ENCODE measurements at regions not wholly inside any gene's neighbourhood (a gene's known extent, or its start where the extent isn't known, plus 50 kb on each side); places are given as distances from the start of the nearest gene placed in this dataset.

DNA sequence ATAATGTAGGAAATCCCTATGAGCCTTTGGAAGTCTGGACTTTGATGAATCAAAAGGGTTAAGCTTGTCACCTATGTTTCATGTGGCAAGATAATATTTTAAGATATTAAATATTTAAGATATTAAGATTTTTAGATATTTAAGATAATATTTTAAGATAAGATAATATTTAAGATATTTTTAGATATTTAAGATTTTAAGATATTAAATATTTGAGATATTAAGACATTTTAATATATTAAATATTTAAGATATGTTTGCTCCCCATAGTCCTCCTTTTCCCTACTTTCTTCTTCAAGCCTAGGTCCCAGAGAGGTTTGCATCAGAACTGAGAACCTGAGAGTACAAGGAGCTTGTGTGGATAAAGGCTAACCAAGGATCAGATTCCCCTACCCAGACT is 478.4 kb upstream of the IGFBP7 start:
- no peak overlapping the region for H3K4me3 ChIP-seq (ENCODE audit: low read depth, low read length)
- no peak for DNase-seq (ENCODE audit: low read depth)
- TF ChIP-seq, protein P1, sequence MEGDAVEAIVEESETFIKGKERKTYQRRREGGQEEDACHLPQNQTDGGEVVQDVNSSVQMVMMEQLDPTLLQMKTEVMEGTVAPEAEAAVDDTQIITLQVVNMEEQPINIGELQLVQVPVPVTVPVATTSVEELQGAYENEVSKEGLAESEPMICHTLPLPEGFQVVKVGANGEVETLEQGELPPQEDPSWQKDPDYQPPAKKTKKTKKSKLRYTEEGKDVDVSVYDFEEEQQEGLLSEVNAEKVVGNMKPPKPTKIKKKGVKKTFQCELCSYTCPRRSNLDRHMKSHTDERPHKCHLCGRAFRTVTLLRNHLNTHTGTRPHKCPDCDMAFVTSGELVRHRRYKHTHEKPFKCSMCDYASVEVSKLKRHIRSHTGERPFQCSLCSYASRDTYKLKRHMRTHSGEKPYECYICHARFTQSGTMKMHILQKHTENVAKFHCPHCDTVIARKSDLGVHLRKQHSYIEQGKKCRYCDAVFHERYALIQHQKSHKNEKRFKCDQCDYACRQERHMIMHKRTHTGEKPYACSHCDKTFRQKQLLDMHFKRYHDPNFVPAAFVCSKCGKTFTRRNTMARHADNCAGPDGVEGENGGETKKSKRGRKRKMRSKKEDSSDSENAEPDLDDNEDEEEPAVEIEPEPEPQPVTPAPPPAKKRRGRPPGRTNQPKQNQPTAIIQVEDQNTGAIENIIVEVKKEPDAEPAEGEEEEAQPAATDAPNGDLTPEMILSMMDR (IDR thresholded peaks at IDR 0.05; ENCODE audit: insufficient read depth, low read depth, low read length, missing control alignments) = no peak

DNA sequence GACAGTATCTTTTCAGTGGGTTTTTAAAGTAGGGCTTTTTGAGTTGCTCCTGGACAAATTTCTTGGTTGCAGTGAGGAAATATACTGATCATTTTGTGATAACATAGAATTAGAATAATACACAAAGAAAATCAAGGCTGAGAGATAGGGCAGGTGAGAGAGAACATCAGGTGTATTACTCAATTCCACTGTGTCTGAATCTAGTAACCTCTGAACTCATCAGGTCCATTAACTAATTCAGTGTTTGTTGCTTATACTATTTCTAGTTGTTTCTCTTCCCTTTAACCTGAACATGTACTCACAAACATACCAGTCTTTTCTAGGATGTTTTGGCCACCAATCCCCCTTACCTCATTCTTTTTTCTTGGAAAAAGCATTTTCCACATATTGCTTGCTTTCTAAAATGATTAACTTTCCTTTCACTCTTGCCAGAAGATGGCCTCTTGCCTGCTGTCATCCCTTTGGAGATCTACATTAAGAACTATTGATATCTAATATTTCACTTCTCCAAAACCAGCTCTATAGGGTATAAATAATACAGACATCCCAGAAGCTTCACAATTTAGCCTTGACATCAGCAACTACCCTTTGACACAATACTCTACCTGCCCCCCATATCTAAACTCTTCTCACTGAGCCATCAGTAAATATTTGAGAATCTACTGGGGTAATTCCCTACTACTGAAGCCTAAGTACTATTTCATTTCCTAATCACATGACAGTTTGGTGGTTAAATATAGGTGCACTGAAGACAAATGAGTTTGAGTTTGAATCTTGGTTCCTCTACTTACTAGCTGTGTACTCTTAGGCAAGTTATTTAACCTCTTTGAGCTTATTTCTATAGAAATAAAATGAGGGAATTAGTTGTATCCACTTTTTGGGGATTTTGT is 470.8 kb upstream of the IGFBP7 start:
- no peak overlapping the region for H3K4me3 ChIP-seq (ENCODE audit: low read depth, low read length)
- TF ChIP-seq, protein P1 (IDR thresholded peaks at IDR 0.05; ENCODE audit: insufficient read depth, low read depth, low read length, missing control alignments) = no peak
- DNase-seq (ENCODE audit: low read depth) = no peak

DNA sequence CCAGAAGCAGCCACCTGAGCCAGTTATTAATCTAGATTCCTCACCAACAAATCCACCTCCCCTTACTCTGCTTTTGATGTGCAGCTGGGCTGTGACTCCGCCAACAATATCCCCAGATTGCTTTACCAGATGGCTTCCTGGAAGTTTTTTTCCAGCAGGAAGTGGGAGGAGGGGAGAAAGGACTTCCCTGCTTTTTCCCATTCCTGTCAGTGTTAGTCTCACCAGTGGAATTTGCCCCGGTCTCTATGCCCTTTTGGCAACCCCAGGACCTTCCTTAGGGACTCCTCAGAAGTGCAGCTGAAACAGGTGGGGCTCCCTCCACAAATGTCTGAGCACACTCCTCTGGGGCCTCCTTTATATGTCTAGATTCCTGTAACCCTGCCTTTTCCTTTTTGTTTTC is 465.2 kb upstream of the IGFBP7 start:
- no peak for DNase-seq (ENCODE audit: low read depth)
- TF ChIP-seq, protein P1 (IDR thresholded peaks at IDR 0.05; ENCODE audit: insufficient read depth, low read depth, low read length, missing control alignments) = no peak
- H3K4me3 ChIP-seq (ENCODE audit: low read depth, low read length) = no peak overlapping the region

DNA sequence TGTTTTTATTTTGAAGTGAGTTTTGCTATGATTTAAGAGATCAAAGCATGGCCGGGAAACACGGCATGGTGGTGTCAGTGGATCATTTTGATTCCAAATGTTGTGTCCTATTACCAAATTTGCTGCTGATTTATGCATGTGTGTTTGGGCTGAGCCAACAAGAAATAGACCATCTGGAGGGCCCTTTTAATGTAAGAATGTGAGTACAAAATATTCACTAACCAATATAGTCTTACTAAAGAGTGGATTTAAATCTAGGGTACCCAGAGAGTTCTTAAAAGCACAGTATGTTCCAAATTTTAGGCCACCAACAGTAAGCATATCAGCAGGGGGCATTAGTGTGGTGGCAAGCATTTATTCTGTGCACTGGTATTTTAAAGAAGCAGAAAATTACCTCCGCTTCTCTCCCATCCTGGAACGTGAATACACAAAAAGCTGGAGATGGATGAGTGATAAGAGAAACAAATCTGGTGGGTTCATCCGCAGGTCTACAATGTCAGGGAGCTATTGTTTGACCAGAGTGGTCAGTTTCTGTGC is 444.4 kb upstream of the IGFBP7 start:
- H3K4me3 ChIP-seq (ENCODE audit: low read depth, low read length) = no peak overlapping the region
- TF ChIP-seq, protein P1 (IDR thresholded peaks at IDR 0.05; ENCODE audit: insufficient read depth, low read depth, low read length, missing control alignments) = no peak
- no peak for DNase-seq (ENCODE audit: low read depth)

DNA sequence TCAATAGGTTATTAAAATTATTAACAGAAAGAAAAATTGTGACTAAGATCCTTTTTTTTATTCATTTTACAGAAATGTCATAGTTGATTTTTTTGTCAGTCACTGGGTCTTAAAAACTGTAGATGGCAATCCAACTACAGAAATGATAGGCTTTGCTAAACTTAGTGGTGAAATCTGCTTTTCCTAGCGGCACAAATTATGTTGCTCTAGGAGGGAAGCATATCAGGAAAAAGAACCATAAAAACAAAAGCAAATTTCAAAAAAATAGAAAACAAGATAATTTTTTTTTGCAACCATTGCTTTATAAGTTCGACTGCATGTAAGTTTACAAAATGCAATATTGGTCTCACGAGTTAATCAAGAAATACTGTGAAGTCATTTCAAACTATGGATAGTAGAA is 443.5 kb upstream of the IGFBP7 start:
- no peak overlapping the region for H3K4me3 ChIP-seq (ENCODE audit: low read depth, low read length)
- TF ChIP-seq, protein P1 (IDR thresholded peaks at IDR 0.05; ENCODE audit: insufficient read depth, low read depth, low read length, missing control alignments) = no peak
- no peak for DNase-seq (ENCODE audit: low read depth)

DNA sequence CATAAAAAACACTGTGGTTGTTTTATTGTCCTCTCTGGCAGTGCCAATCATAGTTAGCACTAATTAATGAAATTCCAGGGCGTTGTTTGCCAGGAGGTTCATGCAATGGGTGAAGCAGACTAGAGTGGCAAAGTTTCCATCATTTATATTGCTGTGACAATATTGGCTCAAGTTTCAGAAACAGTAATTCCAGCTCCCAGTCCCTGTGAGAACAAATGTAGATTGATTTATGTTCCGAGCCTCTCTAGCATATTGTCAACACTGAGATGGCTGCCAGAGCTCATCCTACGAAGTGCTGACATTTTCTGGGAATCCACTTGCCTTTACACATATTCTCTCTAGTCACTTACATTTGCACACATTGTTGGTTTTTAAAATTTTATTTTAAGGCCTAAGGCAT is 440.0 kb upstream of the IGFBP7 start:
- no peak for DNase-seq (ENCODE audit: low read depth)
- no peak overlapping the region for H3K4me3 ChIP-seq (ENCODE audit: low read depth, low read length)
- TF ChIP-seq, protein P1 (IDR thresholded peaks at IDR 0.05; ENCODE audit: insufficient read depth, low read depth, low read length, missing control alignments) = no peak

All from GM12865 (cell line).